ENCODE measurements at regions not wholly inside any gene's neighbourhood (a gene's known extent, or its start where the extent isn't known, plus 50 kb on each side); places are given as distances from the start of the nearest gene placed in this dataset.

DNA sequence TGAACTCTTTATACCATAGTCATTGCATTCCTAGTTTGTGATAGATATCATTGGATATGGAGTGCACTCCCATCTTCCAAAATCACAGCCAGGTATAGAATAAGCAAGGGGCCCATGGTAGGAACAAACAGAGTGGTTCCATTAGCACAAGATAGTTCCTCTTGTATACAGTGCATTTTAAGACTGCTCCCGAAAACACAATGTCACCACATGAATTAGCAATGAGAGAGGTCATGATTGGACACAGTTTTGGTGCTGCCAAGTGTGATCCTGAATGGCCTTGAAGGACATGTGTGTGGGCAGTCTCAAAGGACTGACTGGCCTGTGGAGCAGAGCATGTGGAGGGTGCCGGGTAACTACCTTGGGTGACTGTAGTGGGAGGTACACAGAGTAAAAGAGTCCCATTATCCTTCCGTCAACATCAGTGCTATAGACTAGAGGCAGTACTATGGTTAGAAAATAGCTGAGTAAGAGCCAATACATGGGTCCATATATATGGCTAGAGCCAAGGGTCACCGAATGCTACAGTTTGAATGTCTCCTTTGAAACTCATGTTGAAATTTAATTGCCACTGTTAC lies 549.9 kb downstream of the DSC3 start:
- TF ChIP-seq, protein P1, sequence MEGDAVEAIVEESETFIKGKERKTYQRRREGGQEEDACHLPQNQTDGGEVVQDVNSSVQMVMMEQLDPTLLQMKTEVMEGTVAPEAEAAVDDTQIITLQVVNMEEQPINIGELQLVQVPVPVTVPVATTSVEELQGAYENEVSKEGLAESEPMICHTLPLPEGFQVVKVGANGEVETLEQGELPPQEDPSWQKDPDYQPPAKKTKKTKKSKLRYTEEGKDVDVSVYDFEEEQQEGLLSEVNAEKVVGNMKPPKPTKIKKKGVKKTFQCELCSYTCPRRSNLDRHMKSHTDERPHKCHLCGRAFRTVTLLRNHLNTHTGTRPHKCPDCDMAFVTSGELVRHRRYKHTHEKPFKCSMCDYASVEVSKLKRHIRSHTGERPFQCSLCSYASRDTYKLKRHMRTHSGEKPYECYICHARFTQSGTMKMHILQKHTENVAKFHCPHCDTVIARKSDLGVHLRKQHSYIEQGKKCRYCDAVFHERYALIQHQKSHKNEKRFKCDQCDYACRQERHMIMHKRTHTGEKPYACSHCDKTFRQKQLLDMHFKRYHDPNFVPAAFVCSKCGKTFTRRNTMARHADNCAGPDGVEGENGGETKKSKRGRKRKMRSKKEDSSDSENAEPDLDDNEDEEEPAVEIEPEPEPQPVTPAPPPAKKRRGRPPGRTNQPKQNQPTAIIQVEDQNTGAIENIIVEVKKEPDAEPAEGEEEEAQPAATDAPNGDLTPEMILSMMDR (IDR thresholded peaks at IDR 0.05), result no peak
- no peak for TF ChIP-seq POLR2A (IDR thresholded peaks at IDR 0.05)

All from lower leg skin (tissue), 3 donors.